HUES64 (cell line): ENCODE measurements at regions not wholly inside any gene's neighbourhood (a gene's known extent, or its start where the extent isn't known, plus 50 kb on each side); places are given as distances from the start of the nearest gene placed in this dataset.

Experiments
- H3K27ac ChIP-seq: 2 replicates; pipeline ENCODE4 v1.7.0; 2013; ENCODE audit warnings: low read depth, low read length, inconsistent platforms
- H3K27me3 ChIP-seq: 2 replicates; pipeline ENCODE4 v1.6.1; 2013; ENCODE audit warnings: mild to moderate bottlenecking, low read length; ENCODE audit not compliant: insufficient read depth
- H3K36me3 ChIP-seq: 2 replicates; pipeline ENCODE4 v1.6.1; 2013; ENCODE audit warnings: mild to moderate bottlenecking, low read length; ENCODE audit not compliant: insufficient read depth
- H3K4me1 ChIP-seq: 2 replicates; pipeline ENCODE4 v1.6.1; 2013; ENCODE audit warnings: mild to moderate bottlenecking, low read length, moderate library complexity; ENCODE audit not compliant: insufficient read depth
- H3K4me3 ChIP-seq: 2 replicates; pipeline ENCODE4 v1.5.1; 2013; ENCODE audit warnings: mild to moderate bottlenecking, low read length, moderate library complexity
- H3K9ac ChIP-seq: 2 replicates; pipeline ENCODE4 v1.6.1; 2013; ENCODE audit warnings: mild to moderate bottlenecking, low read depth, low read length
- H3K9me3 ChIP-seq: 2 replicates; pipeline ENCODE4 v1.6.1; 2013; ENCODE audit warnings: low read depth, low read length; ENCODE audit not compliant: insufficient read depth
- WGBS: fragments of 150-250, 120-280 bp; methylation state at CpG from one replicate; pipeline ENCODE4 v1.1.7; 2013; ENCODE audit warnings: missing lambda C conversion rate; 5-methylcytosine and 5-hydroxymethylcytosine counted together

DNA sequence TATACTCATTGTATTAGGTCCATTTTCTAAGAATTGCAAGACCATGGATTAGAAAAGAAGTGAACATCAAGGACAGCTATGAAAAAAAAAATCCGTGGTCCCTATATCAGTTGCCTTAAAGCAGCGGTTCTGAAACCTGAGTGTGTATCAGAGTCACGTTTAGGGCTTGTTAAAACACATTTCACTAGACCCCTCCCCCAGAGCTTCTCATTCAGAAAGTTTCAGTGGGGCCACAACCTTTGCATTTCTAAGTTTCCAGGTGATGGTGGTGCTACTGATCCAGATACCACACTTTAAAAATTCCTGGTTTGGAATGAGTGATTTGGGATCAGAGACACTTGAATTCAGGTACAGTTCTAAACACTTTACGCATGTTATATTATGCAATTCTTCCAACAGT, 96.1 kb upstream of the PRMT6 start:
- 77% methylated on average over 4 of the region's 4 CpGs for WGBS
- no peaks in the 10 kb centered on the region for H3K9me3 ChIP-seq
- H3K4me1 ChIP-seq = no peaks in the 10 kb centered on the region
- H3K4me3 ChIP-seq = no peak overlapping the region
- no peaks in the 10 kb centered on the region for H3K27me3 ChIP-seq
- no peak overlapping the region for H3K9ac ChIP-seq
- no peaks in the 10 kb centered on the region for H3K36me3 ChIP-seq
- H3K27ac ChIP-seq = no peak overlapping the region

DNA sequence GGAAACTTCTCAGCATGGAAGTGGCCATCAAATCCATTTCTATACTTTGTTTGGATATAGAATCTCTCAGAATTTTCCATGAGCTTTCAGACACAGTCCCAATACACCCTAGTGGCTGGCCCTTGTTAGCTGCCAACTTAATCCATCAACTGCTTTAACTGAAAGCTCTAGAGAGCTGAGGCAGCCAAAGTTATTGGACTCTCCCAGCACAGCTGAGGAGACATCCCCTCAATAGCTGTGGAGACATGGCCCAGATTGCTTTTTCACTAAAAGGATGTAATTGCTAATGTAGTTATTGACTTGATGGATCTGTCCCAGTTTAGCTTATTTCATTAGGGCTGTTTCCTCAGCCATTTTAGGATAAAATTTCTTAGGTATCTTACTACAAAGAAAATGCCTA, 94.8 kb upstream of the PRMT6 start:
- Histone ChIP-seq H3K4me3 (no peak overlapping the region), H3K4me1 (no peaks in the 10 kb centered on the region), H3K27ac (no peak overlapping the region), H3K9me3 (no peaks in the 10 kb centered on the region), H3K36me3 (no peaks in the 10 kb centered on the region), H3K9ac (no peak overlapping the region), H3K27me3 (no peaks in the 10 kb centered on the region)

DNA sequence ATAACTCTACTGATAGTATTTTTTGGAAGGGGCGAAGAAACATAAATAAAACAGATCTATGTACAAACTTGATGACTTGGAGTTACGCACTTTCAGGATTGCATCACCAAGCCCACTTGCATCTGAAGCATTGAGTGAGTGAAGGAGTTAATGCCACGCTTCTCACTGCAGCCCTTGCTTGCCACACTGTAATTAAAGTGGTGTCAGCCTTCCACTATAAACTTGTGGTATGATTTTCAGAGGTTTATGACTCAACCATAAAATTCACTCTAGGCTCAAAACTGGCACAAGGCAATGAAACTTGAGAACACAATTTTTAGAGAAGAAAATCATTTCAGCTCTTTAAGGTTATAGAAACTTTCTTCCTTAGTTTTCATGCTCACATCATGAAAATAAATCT, 93.9 kb upstream of the PRMT6 start:
- no peak overlapping the region for H3K9ac ChIP-seq
- no peaks in the 10 kb centered on the region for H3K4me1 ChIP-seq
- no peaks in the 10 kb centered on the region for H3K9me3 ChIP-seq
- no peak overlapping the region for H3K27ac ChIP-seq
- no peak overlapping the region for H3K4me3 ChIP-seq
- 96% methylated on average over 3 of the region's 3 CpGs for WGBS
- no peaks in the 10 kb centered on the region for H3K27me3 ChIP-seq
- no peaks in the 10 kb centered on the region for H3K36me3 ChIP-seq

DNA sequence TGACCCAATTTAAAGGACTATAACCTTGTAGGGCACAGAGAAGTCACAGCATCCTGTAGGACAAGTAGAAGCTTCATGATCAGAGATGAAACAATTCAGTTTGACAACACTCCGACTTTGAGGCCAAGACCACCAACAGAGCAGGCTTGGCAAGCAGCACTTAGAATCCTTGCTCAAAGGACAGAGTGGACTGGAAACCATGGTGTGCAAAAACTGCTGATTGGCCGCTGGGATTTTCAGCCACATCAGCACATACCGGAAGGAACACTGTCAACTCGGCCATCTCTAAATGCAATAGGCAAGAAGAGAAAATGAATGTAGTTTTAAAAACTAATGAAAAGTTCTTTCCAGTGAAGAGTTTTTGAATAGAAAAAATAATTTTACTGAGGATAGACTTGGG, 92.0 kb upstream of the PRMT6 start:
- no peaks in the 10 kb centered on the region for H3K36me3 ChIP-seq
- H3K27ac ChIP-seq = no peak overlapping the region
- 94% methylated on average over 4 of the region's 4 CpGs for WGBS
- H3K9ac ChIP-seq = no peak overlapping the region
- no peaks in the 10 kb centered on the region for H3K9me3 ChIP-seq
- H3K27me3 ChIP-seq = no peaks in the 10 kb centered on the region
- no peak overlapping the region for H3K4me3 ChIP-seq
- no peaks in the 10 kb centered on the region for H3K4me1 ChIP-seq

DNA sequence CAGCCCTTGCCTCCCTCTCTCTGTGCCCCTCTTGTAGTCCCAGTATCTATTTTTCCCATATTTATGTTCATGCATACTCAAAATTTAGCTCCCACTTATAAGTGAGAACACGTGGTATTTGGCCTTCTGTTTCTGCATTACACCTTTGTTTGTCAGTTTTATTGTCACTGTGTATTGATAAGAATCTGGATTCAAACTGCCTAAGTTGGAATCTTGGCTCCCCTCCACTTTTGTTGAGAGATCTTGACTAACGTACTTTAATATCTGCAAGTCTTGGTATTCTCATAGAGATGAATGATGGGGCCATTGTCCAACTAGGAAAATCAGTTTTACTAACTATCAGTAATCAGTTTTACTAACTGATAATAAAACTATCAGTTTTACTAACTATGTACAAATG, 87.8 kb upstream of the PRMT6 start:
- WGBS = 100% methylated on average over 2 of the region's 2 CpGs

DNA sequence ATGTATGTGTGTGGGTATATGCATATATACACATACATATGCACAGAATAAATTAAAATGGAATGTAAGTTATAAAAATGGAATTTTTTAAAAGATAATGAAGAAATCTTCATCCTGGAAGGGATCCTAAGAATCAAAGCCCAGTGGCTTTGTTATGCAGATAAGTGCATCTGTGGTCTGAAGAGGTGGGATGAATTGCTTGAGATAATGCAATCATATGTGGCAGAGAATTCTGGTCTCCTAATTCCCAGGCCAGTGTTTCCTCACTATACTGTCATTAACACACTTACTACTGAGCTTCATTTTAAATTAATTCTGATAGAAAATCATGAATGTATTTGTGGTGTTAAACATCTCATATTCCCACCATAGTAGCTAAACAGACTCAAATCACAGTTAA, 86.7 kb upstream of the PRMT6 start:
- no peaks in the 10 kb centered on the region for H3K9me3 ChIP-seq
- no peaks in the 10 kb centered on the region for H3K27me3 ChIP-seq
- H3K27ac ChIP-seq = no peak overlapping the region
- no peaks in the 10 kb centered on the region for H3K36me3 ChIP-seq
- H3K9ac ChIP-seq = no peak overlapping the region
- H3K4me1 ChIP-seq = no peaks in the 10 kb centered on the region
- H3K4me3 ChIP-seq = no peak overlapping the region

More for the DNA sequence above, 87.8 kb upstream of the PRMT6 start:
- no peak overlapping the region for H3K4me3 ChIP-seq
- H3K27me3 ChIP-seq = no peaks in the 10 kb centered on the region
- no peaks in the 10 kb centered on the region for H3K4me1 ChIP-seq
- H3K9me3 ChIP-seq = no peaks in the 10 kb centered on the region
- H3K36me3 ChIP-seq = no peaks in the 10 kb centered on the region
- no peak overlapping the region for H3K9ac ChIP-seq
- no peak overlapping the region for H3K27ac ChIP-seq

DNA sequence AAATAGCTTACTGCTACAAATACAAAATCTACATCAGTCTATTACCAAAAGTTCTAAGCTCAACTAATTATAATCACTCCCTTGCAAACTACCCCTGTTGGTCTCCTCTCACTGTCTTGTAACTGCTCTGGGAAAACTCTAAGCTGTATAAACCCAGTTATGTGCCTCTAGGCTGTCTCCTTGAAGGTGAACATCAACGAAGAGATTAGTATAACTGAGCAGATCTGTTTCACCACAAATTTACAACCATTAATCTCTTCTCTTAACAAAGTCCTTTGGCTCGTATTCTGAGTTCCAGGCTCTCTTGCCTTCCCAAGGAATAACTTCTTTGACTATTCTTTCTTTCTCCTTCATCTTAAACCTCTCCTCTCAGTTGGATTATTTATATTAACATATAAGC, 84.4 kb upstream of the PRMT6 start:
- Histone ChIP-seq H3K27ac (no peak overlapping the region), H3K4me1 (no peaks in the 10 kb centered on the region), H3K27me3 (no peaks in the 10 kb centered on the region), H3K9ac (no peak overlapping the region), H3K9me3 (peaks cover 7% of the 10 kb centered on the region; the same call in 1 of the 2 replicates), H3K4me3 (no peak overlapping the region), H3K36me3 (no peaks in the 10 kb centered on the region)
- 90% methylated on average over 2 of the region's 2 CpGs for WGBS

DNA sequence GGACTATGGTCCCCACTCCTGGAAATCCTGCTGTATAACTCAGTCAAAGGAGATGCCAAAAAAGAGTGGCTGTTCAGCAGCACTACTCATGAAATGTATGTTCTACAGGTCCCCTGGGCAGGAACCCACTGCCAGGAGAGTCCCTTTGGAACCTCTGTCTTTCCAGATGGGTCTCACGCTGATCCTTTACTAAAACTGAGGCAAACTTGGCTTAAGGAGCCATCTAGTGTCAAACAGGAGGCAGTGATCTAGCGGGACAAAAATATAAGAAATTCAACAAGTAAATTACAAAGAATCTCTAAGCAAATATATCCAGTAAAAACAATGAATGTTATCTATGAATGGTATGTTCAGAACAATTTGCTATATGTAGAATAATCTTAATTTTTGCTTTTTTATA, 80.5 kb upstream of the PRMT6 start:
- no peak overlapping the region for H3K27ac ChIP-seq
- 52% methylated on average over 1 of the region's 2 CpGs for WGBS

DNA sequence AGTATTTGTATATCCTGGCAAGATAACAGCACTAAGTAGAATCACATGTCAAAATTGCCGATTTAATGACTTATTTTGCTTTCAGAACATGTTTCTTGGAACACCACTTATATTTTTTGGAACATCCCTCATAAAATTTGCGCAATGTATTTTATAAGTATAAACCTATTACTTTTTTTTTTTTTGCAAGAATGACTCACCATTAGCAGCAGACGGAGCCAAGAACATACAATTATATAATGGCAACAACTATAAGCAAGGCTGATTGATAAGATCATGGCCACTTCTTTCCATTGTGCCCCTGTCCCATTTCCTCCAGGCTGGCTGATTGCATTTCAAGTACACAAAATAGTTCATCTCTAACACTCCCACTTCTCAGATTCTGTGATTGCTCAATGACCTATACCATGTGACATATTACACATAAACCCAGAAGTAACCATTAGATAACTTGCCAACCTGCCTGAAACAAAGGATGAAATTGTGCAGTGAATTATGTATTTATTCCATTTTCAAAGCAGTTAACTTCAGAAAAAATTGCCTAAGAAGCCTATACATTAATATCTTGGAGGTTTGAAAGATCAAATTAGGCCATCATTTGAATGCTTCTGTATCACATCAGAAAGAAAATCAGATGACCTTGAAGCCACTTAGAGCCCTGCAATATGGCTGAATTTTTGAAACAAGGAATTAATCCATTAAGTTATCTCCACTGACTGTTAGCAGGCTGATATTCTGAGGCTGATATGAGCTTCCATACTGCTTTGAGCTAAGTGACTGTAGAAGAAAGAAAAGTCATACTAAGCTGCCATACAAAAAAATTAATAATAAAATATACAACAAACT, 77.8 kb upstream of the PRMT6 start:
- H3K9ac ChIP-seq = no peak overlapping the region
- no peaks in the 10 kb centered on the region for H3K36me3 ChIP-seq
- H3K4me1 ChIP-seq = peaks cover 9% of the 10 kb centered on the region; the same call in 1 of the 2 replicates
- no peak overlapping the region for H3K27ac ChIP-seq
- 93% methylated on average over 2 of the region's 3 CpGs for WGBS
- no peaks in the 10 kb centered on the region for H3K27me3 ChIP-seq
- H3K4me3 ChIP-seq = no peak overlapping the region
- peaks cover 9% of the 10 kb centered on the region; the same call in 1 of the 2 replicates for H3K9me3 ChIP-seq

More for the DNA sequence above, 80.5 kb upstream of the PRMT6 start:
- Histone ChIP-seq H3K9ac (no peak overlapping the region), H3K36me3 (no peaks in the 10 kb centered on the region), H3K4me1 (no peaks in the 10 kb centered on the region), H3K9me3 (peaks cover 9% of the 10 kb centered on the region; the same call in 1 of the 2 replicates), H3K4me3 (no peak overlapping the region), H3K27me3 (no peaks in the 10 kb centered on the region)

DNA sequence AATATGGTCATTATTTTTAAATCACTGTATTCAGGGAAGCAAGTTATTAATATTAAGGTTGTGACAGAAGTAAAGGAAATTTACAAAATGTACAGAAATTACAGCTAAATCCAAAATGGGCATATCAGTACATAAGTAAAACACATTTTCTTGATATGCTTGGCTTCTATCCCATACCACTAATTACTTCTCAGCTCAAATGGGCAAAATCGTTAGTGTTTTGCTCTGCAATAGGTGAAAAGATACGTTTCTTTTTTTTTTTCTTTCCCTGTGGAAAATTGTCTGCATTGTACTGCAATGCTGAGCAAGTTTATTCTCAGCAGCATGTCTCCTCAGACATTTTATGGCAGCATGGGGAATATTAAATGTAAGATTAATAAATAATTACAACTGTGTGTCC, 77.1 kb upstream of the PRMT6 start:
- Histone ChIP-seq H3K4me1 (peaks cover 16% of the 10 kb centered on the region), H3K27ac (no peak overlapping the region), H3K27me3 (no peaks in the 10 kb centered on the region), H3K4me3 (no peak overlapping the region), H3K9ac (no peak overlapping the region), H3K9me3 (peaks cover 9% of the 10 kb centered on the region; the same call in 1 of the 2 replicates), H3K36me3 (no peaks in the 10 kb centered on the region)
- WGBS = 96% methylated on average over 2 of the region's 2 CpGs

DNA sequence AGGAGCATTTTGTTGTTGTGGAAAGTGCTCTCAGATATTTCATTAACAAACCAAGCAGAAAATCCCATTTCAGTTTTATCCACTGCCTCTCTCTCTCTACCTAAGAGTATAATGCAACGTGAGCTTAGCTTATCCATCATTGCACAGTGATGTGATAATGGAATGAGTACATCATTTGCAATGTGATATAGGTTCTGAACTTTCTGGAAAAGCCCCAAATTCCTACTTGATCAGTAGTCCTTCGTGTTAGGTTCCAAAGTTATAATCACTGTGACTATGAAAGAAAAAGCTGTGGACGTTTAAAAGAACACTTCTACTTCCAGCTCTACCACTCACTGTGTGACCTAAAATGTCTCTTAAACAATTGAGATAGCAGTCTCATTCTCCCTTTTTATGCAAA, 76.4 kb upstream of the PRMT6 start:
- H3K27ac ChIP-seq = no peak overlapping the region
- H3K4me3 ChIP-seq = no peak overlapping the region
- no peaks in the 10 kb centered on the region for H3K36me3 ChIP-seq
- H3K4me1 ChIP-seq = peaks cover 21% of the 10 kb centered on the region
- H3K27me3 ChIP-seq = no peaks in the 10 kb centered on the region
- WGBS = 91% methylated on average over 3 of the region's 3 CpGs
- peaks cover 9% of the 10 kb centered on the region; the same call in 1 of the 2 replicates for H3K9me3 ChIP-seq
- no peak overlapping the region for H3K9ac ChIP-seq

DNA sequence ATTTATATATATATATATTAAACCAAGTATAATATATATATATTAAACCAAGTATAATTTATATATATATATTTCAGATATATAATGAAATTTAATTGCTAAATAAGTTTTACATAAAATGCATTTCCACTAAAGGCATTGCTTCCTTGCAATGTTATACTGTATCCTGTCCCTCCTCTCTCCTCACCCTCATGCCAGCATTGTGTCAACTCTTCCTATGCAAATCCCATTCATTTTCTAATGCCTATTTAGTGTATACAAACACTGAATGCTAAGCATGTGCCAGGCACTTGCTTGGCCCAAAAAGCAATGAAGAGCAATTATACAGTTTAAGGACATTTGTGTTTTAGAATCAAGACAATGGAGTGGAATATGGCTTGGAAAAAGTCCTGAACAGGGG, 71.7 kb upstream of the PRMT6 start:
- no peak overlapping the region for H3K9ac ChIP-seq
- H3K9me3 ChIP-seq = no peaks in the 10 kb centered on the region
- H3K27me3 ChIP-seq = no peaks in the 10 kb centered on the region
- no peak overlapping the region for H3K4me3 ChIP-seq
- H3K36me3 ChIP-seq = no peaks in the 10 kb centered on the region
- no peak overlapping the region for H3K27ac ChIP-seq
- H3K4me1 ChIP-seq = peaks cover 28% of the 10 kb centered on the region
